Suprapubic skin (tissue), 4 donors: ENCODE measurements at regions not wholly inside any gene's neighbourhood (a gene's known extent, or its start where the extent isn't known, plus 50 kb on each side); places are given as distances from the start of the nearest gene placed in this dataset.

Experiments
- DNase-seq, 2 donors: peaks; one replicate each; pipeline ENCODE4 v3.0.0-alpha.2; 2019; ENCODE audit warnings: low spot score in 2 of 2
- H3K27ac ChIP-seq: fragments of 200-600 bp; sonication (generic); one replicate; pipeline ENCODE4 v1.5.1; 2019
- H3K27me3 ChIP-seq: fragments of 200-600 bp; sonication (generic); one replicate; pipeline ENCODE4 v1.5.1; 2019
- H3K36me3 ChIP-seq: fragments of 200-600 bp; sonication (generic); one replicate; pipeline ENCODE4 v1.5.1; 2019
- H3K4me1 ChIP-seq: fragments of 200-600 bp; sonication (generic); one replicate; pipeline ENCODE4 v1.5.1; 2019
- H3K4me3 ChIP-seq: fragments of 200-600 bp; sonication (generic); one replicate; pipeline ENCODE4 v1.5.1; 2019; ENCODE audit warnings: mild to moderate bottlenecking
- H3K9me3 ChIP-seq: fragments of 200-600 bp; sonication (generic); one replicate; pipeline ENCODE4 v1.5.1; 2019
- CTCF ChIP-seq, 2 donors: fragments of 200-600 bp in 1 of 2; fragments of 450-650 bp in 1 of 2; sonication (generic) in 1 of 2; IDR thresholded peaks; one replicate each; pipeline ENCODE4 v1.5.1; 2016 to 2019; ENCODE audit warnings: antibody characterized with exemption in 2 of 2, mild to moderate bottlenecking in 1 of 2, moderate library complexity in 1 of 2
- EP300 ChIP-seq: sonication (generic); formaldehyde crosslinking; IDR thresholded peaks from one replicate; pipeline ENCODE4 v1.6.1; 2017; ENCODE audit warnings: antibody characterized with exemption
- POLR2A ChIP-seq, 2 donors: fragments of 450-650 bp; IDR thresholded peaks; one replicate each; pipeline ENCODE4 v1.6.1; 2017; ENCODE audit warnings: antibody characterized with exemption in 2 of 2, mild to moderate bottlenecking in 2 of 2, moderate library complexity in 2 of 2
- POLR2AphosphoS5 ChIP-seq, 3 donors: sonication (generic); formaldehyde crosslinking; IDR thresholded peaks; one replicate each; pipeline ENCODE4 v1.6.1; 2017; ENCODE audit warnings: antibody characterized with exemption in 3 of 3
- WGBS: methylation state at CpG from one replicate; pipeline ENCODE4 v1.1.5; 2018; 5-methylcytosine and 5-hydroxymethylcytosine counted together

- Histone ChIP-seq H3K27me3 (peaks cover 5% of the 10 kb centered on the region), H3K36me3 (no peaks in the 10 kb centered on the region), H3K4me3 (no peak overlapping the region), H3K4me1 (no peaks in the 10 kb centered on the region), H3K9me3 (no peaks in the 10 kb centered on the region), H3K27ac (no peak overlapping the region)
- TF ChIP-seq POLR2A (IDR thresholded peaks at IDR 0.05), result no peak
- TF ChIP-seq POLR2AphosphoS5 (IDR thresholded peaks at IDR 0.05), result no peak
- TF ChIP-seq CTCF (IDR thresholded peaks at IDR 0.05), result no peak
- no peak for TF ChIP-seq EP300
- 67% methylated on average over 4 of the region's 4 CpGs for WGBS
- no peak for DNase-seq
These were observed 226.5 kb upstream of the MYO3A start for GRCh38 chr10:25707572-25707971.

GRCh38 chr10:25707976-25708671 is 225.9 kb upstream of the MYO3A start:
- Histone ChIP-seq H3K27ac (no peak overlapping the region), H3K4me3 (no peak overlapping the region), H3K27me3 (peaks cover 5% of the 10 kb centered on the region), H3K4me1 (no peaks in the 10 kb centered on the region), H3K36me3 (no peaks in the 10 kb centered on the region), H3K9me3 (no peaks in the 10 kb centered on the region)
- 75% methylated on average over 8 of the region's 8 CpGs for WGBS
- TF ChIP-seq POLR2A (IDR thresholded peaks at IDR 0.05) (no peak), POLR2AphosphoS5 (IDR thresholded peaks at IDR 0.05) (no peak), CTCF (IDR thresholded peaks at IDR 0.05) (no peak), EP300 (no peak)
- DNase-seq, result no peak

- Histone ChIP-seq H3K36me3 (no peaks in the 10 kb centered on the region), H3K27ac (no peak overlapping the region), H3K27me3 (peaks cover 5% of the 10 kb centered on the region), H3K9me3 (no peaks in the 10 kb centered on the region), H3K4me3 (no peak overlapping the region), H3K4me1 (no peaks in the 10 kb centered on the region)
- DNase-seq, result no peak
- 92% methylated on average over 3 of the region's 3 CpGs for WGBS
- no peak for TF ChIP-seq POLR2AphosphoS5 (IDR thresholded peaks at IDR 0.05)
- no peak for TF ChIP-seq CTCF (IDR thresholded peaks at IDR 0.05)
These were observed 220.2 kb upstream of the MYO3A start for GRCh38 chr10:25713894-25714240.

- no peak overlapping the region for H3K4me3 ChIP-seq
- no peak overlapping the region for H3K27ac ChIP-seq
- WGBS, result 63% methylated on average over 1 of the region's 1 CpG
- no peaks in the 10 kb centered on the region for H3K27me3 ChIP-seq
- no peak for TF ChIP-seq POLR2AphosphoS5 (IDR thresholded peaks at IDR 0.05)
- no peak for TF ChIP-seq EP300
- no peak for TF ChIP-seq CTCF (IDR thresholded peaks at IDR 0.05)
- no peak for DNase-seq
- no peaks in the 10 kb centered on the region for H3K4me1 ChIP-seq
- no peaks in the 10 kb centered on the region for H3K9me3 ChIP-seq
- no peaks in the 10 kb centered on the region for H3K36me3 ChIP-seq
These were observed 209.8 kb upstream of the MYO3A start for GRCh38 chr10:25724241-25724640.

- no peaks in the 10 kb centered on the region for H3K36me3 ChIP-seq
- H3K4me3 ChIP-seq, result no peak overlapping the region
- WGBS, result 11% methylated on average over 6 of the region's 6 CpGs
- TF ChIP-seq POLR2A (IDR thresholded peaks at IDR 0.05) (no peak), CTCF (IDR thresholded peaks at IDR 0.05) (peak in 1 of 2 donors; percentile 48), POLR2AphosphoS5 (IDR thresholded peaks at IDR 0.05) (no peak)
- no peaks in the 10 kb centered on the region for H3K9me3 ChIP-seq
- no peaks in the 10 kb centered on the region for H3K27me3 ChIP-seq
- no peaks in the 10 kb centered on the region for H3K4me1 ChIP-seq
- no peak overlapping the region for H3K27ac ChIP-seq
- no peak for DNase-seq
These were observed 207.9 kb upstream of the MYO3A start for GRCh38 chr10:25725917-25726716.
